CD8-positive, alpha-beta memory T cell (primary cell): ENCODE measurements at regions not wholly inside any gene's neighbourhood (a gene's known extent, or its start where the extent isn't known, plus 50 kb on each side); places are given as distances from the start of the nearest gene placed in this dataset.

Source experiments
- CTCF ChIA-PET: fragments of 350-600 bp; sonication (Branson Sonifier 250); formaldehyde crosslinking; loops from one replicate; lab custom pipeline; 2021; ENCODE audit warnings: antibody characterized with exemption; lab: Charles Lee
- POLR2A ChIA-PET: fragments of 350-600 bp; sonication (Branson Sonifier 250); formaldehyde crosslinking; loops from one replicate; lab custom pipeline; 2021; ENCODE audit warnings: antibody characterized with exemption; lab: Charles Lee
- DNase-seq, 5 donors: peaks; one replicate each; pipeline versions ENCODE4 v3.0.0 to v3.0.0-alpha.2; 2020 to 2022; ENCODE audit warnings: mixed read lengths in 1 of 5
- H3K27ac ChIP-seq: one replicate; pipeline ENCODE4 v1.7.0; 2013; ENCODE audit warnings: low read depth, mild to moderate bottlenecking, low read length, moderate library complexity
- H3K27me3 ChIP-seq: 2 replicates; pipeline ENCODE4 v1.7.0; 2013; ENCODE audit warnings: low read length, mild to moderate bottlenecking; ENCODE audit not compliant: insufficient read depth, poor library complexity, severe bottlenecking
- H3K36me3 ChIP-seq: 2 replicates; pipeline ENCODE4 v1.7.0; 2013; ENCODE audit warnings: mild to moderate bottlenecking, low read length, moderate library complexity; ENCODE audit not compliant: insufficient read depth
- H3K4me1 ChIP-seq: 2 replicates; pipeline ENCODE4 v1.7.0; 2013; ENCODE audit warnings: mild to moderate bottlenecking, low read length, moderate library complexity; ENCODE audit not compliant: insufficient read depth
- H3K4me3 ChIP-seq: 2 replicates; pipeline ENCODE4 v1.7.0; 2013; ENCODE audit warnings: mild to moderate bottlenecking, low read length
- H3K9me3 ChIP-seq: 2 replicates; pipeline ENCODE4 v1.7.0; 2013; ENCODE audit warnings: mild to moderate bottlenecking, low read length
- H3K27ac Mint-ChIP-seq, 8 donors: one replicate each; pipeline ENCODE4 v1.8.0; 2020 to 2021; ENCODE audit warnings: mixed read lengths in 8 of 8, mild to moderate bottlenecking in 6 of 8, inconsistent platforms in 3 of 8, moderate library complexity in 3 of 8
- H3K27me3 Mint-ChIP-seq, 2 donors: one replicate each; pipeline ENCODE4 v1.8.0; 2020 to 2021; ENCODE audit warnings: mixed read lengths in 2 of 2, mild to moderate bottlenecking in 1 of 2, moderate library complexity in 1 of 2
- H3K36me3 Mint-ChIP-seq, 3 donors: one replicate each; pipeline ENCODE4 v1.8.0; 2020 to 2021; ENCODE audit warnings: mixed read lengths in 3 of 3, inconsistent platforms in 1 of 3, mild to moderate bottlenecking in 1 of 3
- H3K4me1 Mint-ChIP-seq, 3 donors: one replicate each; pipeline ENCODE4 v1.8.0; 2020 to 2021; ENCODE audit warnings: mixed read lengths in 3 of 3, inconsistent platforms in 1 of 3, mild to moderate bottlenecking in 1 of 3
- H3K4me3 Mint-ChIP-seq, 7 donors: one replicate each; pipeline ENCODE4 v1.8.0; 2020 to 2021; ENCODE audit warnings: mixed read lengths in 7 of 7, mild to moderate bottlenecking in 6 of 7, moderate library complexity in 4 of 7, inconsistent platforms in 2 of 7
- H3K9me3 Mint-ChIP-seq, 5 donors: one replicate each; pipeline ENCODE4 v1.8.0; 2020 to 2022; ENCODE audit warnings: mixed read lengths in 5 of 5, mild to moderate bottlenecking in 3 of 5, moderate library complexity in 2 of 5, inconsistent platforms in 1 of 5

GRCh38 chr3:101172516-101172915, 147.9 kb downstream of the IMPG2 start:
- H3K9me3 Mint-ChIP-seq = peaks cover 0 to 4% (median 0%) of the 10 kb centered on the region in 5 donors
- Histone ChIP-seq H3K27me3 (no peaks in the 10 kb centered on the region), H3K4me1 (no peaks in the 10 kb centered on the region), H3K36me3 (no peaks in the 10 kb centered on the region), H3K4me3 (no peak overlapping the region), H3K9me3 (no peaks in the 10 kb centered on the region), H3K27ac (no peak overlapping the region)
- CTCF ChIA-PET = no interaction called here
- H3K4me1 Mint-ChIP-seq = no peaks in the 10 kb centered on the region
- POLR2A ChIA-PET = no interaction called here
- DNase-seq = no peak
- no peak overlapping the region for H3K27ac Mint-ChIP-seq
- no peak overlapping the region for H3K4me3 Mint-ChIP-seq
- H3K36me3 Mint-ChIP-seq = peaks cover 0 to 3% (median 0%) of the 10 kb centered on the region in 3 donors
- H3K27me3 Mint-ChIP-seq = peaks cover 3 to 8% of the 10 kb centered on the region in 2 donors

GRCh38 chr3:101171681-101172191, 148.6 kb downstream of the IMPG2 start:
- no peak overlapping the region for H3K4me3 ChIP-seq
- ChIA-PET POLR2A (no interaction called here), CTCF (no interaction called here)
- no peaks in the 10 kb centered on the region for H3K36me3 ChIP-seq
- H3K27me3 ChIP-seq = no peaks in the 10 kb centered on the region
- no peak overlapping the region for H3K27ac ChIP-seq
- H3K4me1 ChIP-seq = no peaks in the 10 kb centered on the region
- Mint-ChIP-seq H3K27ac (no peak overlapping the region), H3K36me3 (peaks cover 0 to 3% (median 0%) of the 10 kb centered on the region in 3 donors), H3K27me3 (peaks cover 8% of the 10 kb centered on the region in 2 donors), H3K9me3 (peaks cover 0 to 4% (median 0%) of the 10 kb centered on the region in 5 donors), H3K4me3 (no peak overlapping the region), H3K4me1 (no peaks in the 10 kb centered on the region)
- DNase-seq = no peak
- no peaks in the 10 kb centered on the region for H3K9me3 ChIP-seq

GRCh38 chr3:101170806-101171558, 149.4 kb downstream of the IMPG2 start:
- Mint-ChIP-seq H3K9me3 (peaks cover 0 to 4% (median 0%) of the 10 kb centered on the region in 5 donors), H3K36me3 (peaks cover 0 to 3% (median 0%) of the 10 kb centered on the region in 3 donors)
- POLR2A ChIA-PET = no interaction called here

GRCh38 chr3:101170062-101170771, 150.2 kb downstream of the IMPG2 start:
- Mint-ChIP-seq H3K9me3 (peaks cover 0 to 1% (median 0%) of the 10 kb centered on the region in 5 donors), H3K36me3 (peaks cover 0 to 3% (median 0%) of the 10 kb centered on the region in 3 donors), H3K4me1 (no peaks in the 10 kb centered on the region), H3K4me3 (no peak overlapping the region), H3K27ac (no peak overlapping the region), H3K27me3 (peaks cover 8 to 20% of the 10 kb centered on the region in 2 donors)
- no peaks in the 10 kb centered on the region for H3K36me3 ChIP-seq
- H3K4me1 ChIP-seq = no peaks in the 10 kb centered on the region
- no peak for DNase-seq
- H3K27ac ChIP-seq = no peak overlapping the region
- no peak overlapping the region for H3K4me3 ChIP-seq
- no peaks in the 10 kb centered on the region for H3K9me3 ChIP-seq
- CTCF ChIA-PET = no interaction called here
- POLR2A ChIA-PET = no interaction called here
- H3K27me3 ChIP-seq = peaks cover 4% of the 10 kb centered on the region

More at GRCh38 chr3:101170806-101171558, 149.4 kb downstream of the IMPG2 start:
- H3K4me1 Mint-ChIP-seq = no peaks in the 10 kb centered on the region
- no peak overlapping the region for H3K27ac Mint-ChIP-seq
- H3K27me3 Mint-ChIP-seq = peaks cover 8 to 15% of the 10 kb centered on the region in 2 donors
- peaks cover 4% of the 10 kb centered on the region for H3K27me3 ChIP-seq
- H3K9me3 ChIP-seq = no peaks in the 10 kb centered on the region
- CTCF ChIA-PET = no interaction called here
- H3K4me3 Mint-ChIP-seq = no peak overlapping the region
- no peaks in the 10 kb centered on the region for H3K4me1 ChIP-seq
- DNase-seq = no peak
- H3K27ac ChIP-seq = no peak overlapping the region
- no peak overlapping the region for H3K4me3 ChIP-seq
- H3K36me3 ChIP-seq = no peaks in the 10 kb centered on the region

GRCh38 chr3:101169516-101169915, 150.9 kb downstream of the IMPG2 start:
- H3K4me3 ChIP-seq = no peak overlapping the region
- Mint-ChIP-seq H3K36me3 (peaks cover 0 to 3% (median 0%) of the 10 kb centered on the region in 3 donors), H3K27me3 (peaks cover 8 to 20% of the 10 kb centered on the region in 2 donors), H3K9me3 (no peaks in the 10 kb centered on the region), H3K4me1 (no peaks in the 10 kb centered on the region), H3K4me3 (no peak overlapping the region), H3K27ac (no peak overlapping the region)
- H3K27me3 ChIP-seq = peaks cover 4% of the 10 kb centered on the region
- H3K9me3 ChIP-seq = no peaks in the 10 kb centered on the region
- DNase-seq = no peak
- no peaks in the 10 kb centered on the region for H3K4me1 ChIP-seq
- CTCF ChIA-PET = no interaction called here
- no peaks in the 10 kb centered on the region for H3K36me3 ChIP-seq
- no peak overlapping the region for H3K27ac ChIP-seq
- POLR2A ChIA-PET = no interaction called here

- Mint-ChIP-seq H3K27ac (no peak overlapping the region), H3K9me3 (no peaks in the 10 kb centered on the region), H3K27me3 (peaks cover 8 to 34% of the 10 kb centered on the region in 2 donors), H3K4me3 (no peak overlapping the region), H3K36me3 (peaks cover 0 to 3% (median 0%) of the 10 kb centered on the region in 3 donors), H3K4me1 (no peaks in the 10 kb centered on the region)
- Histone ChIP-seq H3K4me3 (no peak overlapping the region), H3K27me3 (peaks cover 8% of the 10 kb centered on the region), H3K9me3 (no peaks in the 10 kb centered on the region), H3K36me3 (no peaks in the 10 kb centered on the region), H3K27ac (no peak overlapping the region), H3K4me1 (no peaks in the 10 kb centered on the region)
- CTCF ChIA-PET = no interaction called here
- POLR2A ChIA-PET = no interaction called here
- no peak for DNase-seq
Measured at GRCh38 chr3:101167376-101167775, 153.0 kb downstream of the IMPG2 start.

GRCh38 chr3:101166150-101166549, 154.2 kb downstream of the IMPG2 start:
- no peaks in the 10 kb centered on the region for H3K9me3 ChIP-seq
- Mint-ChIP-seq H3K36me3 (peaks cover 0 to 3% (median 0%) of the 10 kb centered on the region in 3 donors), H3K9me3 (no peaks in the 10 kb centered on the region), H3K27me3 (peaks cover 8 to 44% of the 10 kb centered on the region in 2 donors), H3K4me1 (no peaks in the 10 kb centered on the region), H3K27ac (no peak overlapping the region), H3K4me3 (peak overlapping the region in 1 of 7 donors; percentile 10)
- no peaks in the 10 kb centered on the region for H3K4me1 ChIP-seq
- peaks cover 8% of the 10 kb centered on the region for H3K27me3 ChIP-seq
- ChIA-PET POLR2A (no interaction called here), CTCF (no interaction called here)
- no peak overlapping the region for H3K4me3 ChIP-seq
- no peak overlapping the region for H3K27ac ChIP-seq
- H3K36me3 ChIP-seq = no peaks in the 10 kb centered on the region
- no peak for DNase-seq

- no peak for DNase-seq
- Histone ChIP-seq H3K4me1 (no peaks in the 10 kb centered on the region), H3K27me3 (peaks cover 8% of the 10 kb centered on the region), H3K27ac (no peak overlapping the region), H3K9me3 (no peaks in the 10 kb centered on the region), H3K4me3 (no peak overlapping the region), H3K36me3 (no peaks in the 10 kb centered on the region)
- H3K27ac Mint-ChIP-seq = no peak overlapping the region
- ChIA-PET POLR2A (no interaction called here), CTCF (no interaction called here)
- H3K36me3 Mint-ChIP-seq = no peaks in the 10 kb centered on the region
- H3K4me3 Mint-ChIP-seq = no peak overlapping the region
- no peaks in the 10 kb centered on the region for H3K9me3 Mint-ChIP-seq
- H3K4me1 Mint-ChIP-seq = no peaks in the 10 kb centered on the region
- peaks cover 8 to 41% of the 10 kb centered on the region in 2 donors for H3K27me3 Mint-ChIP-seq
Measured at GRCh38 chr3:101163554-101163953, 156.8 kb downstream of the IMPG2 start.
